LNCAP (cell line): ENCODE measurements at regions not wholly inside any gene's neighbourhood (a gene's known extent, or its start where the extent isn't known, plus 50 kb on each side); places are given as distances from the start of the nearest gene placed in this dataset.

Source experiments
- TF ChIP-seq, protein P1 (sequence below): fragments of 450-650 bp; IDR thresholded peaks from 2 replicates; pipeline ENCODE4 v1.5.1; 2017; ENCODE audit warnings: mild to moderate bottlenecking

DNA sequence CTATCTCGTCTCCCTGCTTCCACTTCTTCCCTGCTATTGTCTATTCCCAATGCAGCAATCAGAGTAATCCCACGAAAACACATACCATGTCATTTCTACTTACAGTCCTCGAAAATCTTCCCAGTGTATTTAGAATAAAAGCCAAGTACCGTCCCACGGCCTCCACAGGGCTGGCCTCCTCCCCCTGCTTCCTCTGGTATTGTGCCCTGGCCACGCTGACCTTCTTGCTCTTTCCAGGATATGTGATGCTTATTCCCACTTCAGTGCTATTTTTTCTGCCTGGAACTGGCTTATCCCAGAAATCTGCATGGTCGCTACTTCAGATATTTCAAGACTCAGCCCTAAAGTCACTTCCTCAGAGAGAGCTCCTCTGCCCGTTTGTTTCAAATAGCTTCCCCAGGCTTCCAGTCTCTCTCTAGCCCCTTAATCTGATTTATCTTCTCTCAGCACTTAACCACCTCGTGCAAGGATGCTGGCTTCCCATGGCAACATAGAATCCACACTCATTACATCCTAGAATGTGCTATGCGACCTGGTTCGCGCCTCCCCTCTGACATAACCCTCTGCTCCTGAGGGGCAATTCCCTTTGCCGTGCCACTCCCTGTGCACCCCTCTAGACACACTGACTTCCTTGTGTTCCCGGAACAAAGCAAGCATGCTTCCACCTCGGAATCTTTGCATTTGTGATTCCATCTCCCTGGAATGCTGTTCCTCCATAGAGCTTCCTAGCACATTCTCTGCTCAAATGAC lies 365.9 kb downstream of the ZSWIM6 start:
- TF ChIP-seq, protein P1, sequence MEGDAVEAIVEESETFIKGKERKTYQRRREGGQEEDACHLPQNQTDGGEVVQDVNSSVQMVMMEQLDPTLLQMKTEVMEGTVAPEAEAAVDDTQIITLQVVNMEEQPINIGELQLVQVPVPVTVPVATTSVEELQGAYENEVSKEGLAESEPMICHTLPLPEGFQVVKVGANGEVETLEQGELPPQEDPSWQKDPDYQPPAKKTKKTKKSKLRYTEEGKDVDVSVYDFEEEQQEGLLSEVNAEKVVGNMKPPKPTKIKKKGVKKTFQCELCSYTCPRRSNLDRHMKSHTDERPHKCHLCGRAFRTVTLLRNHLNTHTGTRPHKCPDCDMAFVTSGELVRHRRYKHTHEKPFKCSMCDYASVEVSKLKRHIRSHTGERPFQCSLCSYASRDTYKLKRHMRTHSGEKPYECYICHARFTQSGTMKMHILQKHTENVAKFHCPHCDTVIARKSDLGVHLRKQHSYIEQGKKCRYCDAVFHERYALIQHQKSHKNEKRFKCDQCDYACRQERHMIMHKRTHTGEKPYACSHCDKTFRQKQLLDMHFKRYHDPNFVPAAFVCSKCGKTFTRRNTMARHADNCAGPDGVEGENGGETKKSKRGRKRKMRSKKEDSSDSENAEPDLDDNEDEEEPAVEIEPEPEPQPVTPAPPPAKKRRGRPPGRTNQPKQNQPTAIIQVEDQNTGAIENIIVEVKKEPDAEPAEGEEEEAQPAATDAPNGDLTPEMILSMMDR, result no peak

DNA sequence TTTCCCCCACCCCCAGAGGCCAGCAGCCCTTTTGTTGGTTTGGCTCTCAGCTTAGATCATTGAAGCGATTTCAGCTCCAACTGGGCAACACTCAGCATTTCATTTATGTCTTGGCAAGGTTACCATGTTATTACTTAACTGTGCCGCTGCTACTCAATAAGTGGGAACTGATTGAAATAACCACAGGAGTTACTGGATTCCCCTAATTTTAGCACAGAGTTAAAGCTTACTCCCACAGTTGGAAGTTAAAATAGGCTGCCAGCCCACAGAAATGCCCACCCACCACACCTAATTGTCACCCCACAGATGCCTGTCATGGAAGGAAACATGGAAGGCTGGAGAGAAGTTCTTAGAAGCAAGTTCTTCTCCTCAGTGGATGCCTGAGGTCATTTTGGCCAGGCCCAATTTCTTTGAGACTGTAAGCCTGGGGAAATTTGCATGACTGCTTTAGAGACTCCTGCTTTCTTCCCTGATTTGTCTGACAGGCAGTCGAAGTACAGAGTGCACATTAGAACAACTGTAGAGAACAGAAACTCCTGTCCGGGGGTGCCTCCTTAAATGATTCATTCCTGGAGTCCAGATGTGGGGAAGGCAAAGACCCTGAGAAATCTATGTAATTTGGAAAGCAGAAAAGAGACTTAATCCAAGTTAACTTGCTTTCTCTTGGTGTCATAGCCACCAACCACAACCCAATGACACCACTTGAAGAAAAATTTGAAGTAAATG lies 370.0 kb downstream of the ZSWIM6 start:
- TF ChIP-seq, protein P1, result no peak

DNA sequence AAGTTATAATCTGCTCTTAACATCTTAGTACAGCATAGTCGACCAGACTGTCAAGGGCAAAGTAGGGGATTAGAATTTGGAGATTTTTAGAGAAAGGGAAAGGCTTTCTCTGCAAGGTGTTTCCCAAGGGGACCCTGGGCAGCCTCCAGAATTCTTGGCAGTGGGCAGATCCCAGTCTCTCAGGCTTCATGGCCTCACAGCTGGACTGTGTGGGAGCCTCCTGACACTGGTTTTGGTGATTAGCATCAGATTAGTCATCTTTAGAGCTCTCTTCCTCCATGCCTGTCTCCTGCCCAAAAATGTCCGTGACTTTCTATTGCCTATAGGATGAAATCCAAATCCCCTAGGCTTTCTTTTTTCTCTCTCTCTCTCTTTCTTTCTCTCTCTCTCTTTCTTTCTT lies 370.7 kb downstream of the ZSWIM6 start:
- TF ChIP-seq, protein P1, result no peak

- TF ChIP-seq, protein P1, result no peak
Measured at GRCh38 chr5:61704289-61704688, 372.2 kb downstream of the ZSWIM6 start.

GRCh38 chr5:61706751-61707150 lies 374.7 kb downstream of the ZSWIM6 start:
- TF ChIP-seq, protein P1, result no peak

DNA sequence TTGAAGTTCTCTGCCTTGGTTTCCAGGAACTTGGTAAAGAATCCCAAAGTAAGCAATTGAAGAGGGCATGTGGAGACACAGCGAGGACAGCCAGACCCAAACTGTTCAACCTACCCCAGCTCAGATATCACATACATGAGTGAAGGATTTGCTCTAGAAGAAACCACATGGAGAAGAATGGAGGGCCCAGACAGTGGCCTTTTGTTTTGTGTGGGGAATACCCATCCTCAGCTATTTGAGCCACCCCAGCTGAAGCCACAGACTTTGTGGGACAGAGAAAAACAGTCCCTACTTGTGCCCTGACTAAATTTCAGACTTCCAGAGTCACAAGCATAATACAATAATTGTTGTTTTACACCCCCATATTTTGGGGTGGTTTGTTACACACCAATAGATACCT lies 387.1 kb downstream of the ZSWIM6 start:
- TF ChIP-seq, protein P1, result no peak

GRCh38 chr5:61720829-61721228 lies 388.8 kb downstream of the ZSWIM6 start:
- TF ChIP-seq, protein P1, result no peak
